Vagina (tissue), 2 donors: ENCODE measurements at regions not wholly inside any gene's neighbourhood (a gene's known extent, or its start where the extent isn't known, plus 50 kb on each side); places are given as distances from the start of the nearest gene placed in this dataset.
A peak's percentile ranks its signal among the peaks of the same experiment; 100 is the strongest.

Experiments used
- DNase-seq, 2 donors: peaks; one replicate each; pipeline ENCODE4 v3.0.0-alpha.2; 2017; ENCODE audit errors: extremely low spot score in 2 of 2
- H3K27ac ChIP-seq: fragments of 200-600 bp; sonication (generic); one replicate; pipeline ENCODE4 v1.5.1; 2019
- H3K27me3 ChIP-seq: fragments of 200-600 bp; sonication (generic); one replicate; pipeline ENCODE4 v1.5.1; 2019
- H3K36me3 ChIP-seq, 2 donors: fragments of 200-600 bp; sonication (generic); one replicate each; pipeline ENCODE4 v1.5.1; 2017 to 2019
- H3K4me1 ChIP-seq: fragments of 200-600 bp; sonication (generic); one replicate; pipeline ENCODE4 v1.5.1; 2019
- H3K4me3 ChIP-seq, 2 donors: fragments of 200-600 bp; sonication (generic); 1 replicate in 1 of 2; 2 replicates in 1 of 2; pipeline ENCODE4 v1.5.1; 2016 to 2019
- H3K9me3 ChIP-seq: fragments of 200-600 bp; sonication (generic); one replicate; pipeline ENCODE4 v1.5.1; 2019
- POLR2A ChIP-seq, 2 donors: fragments of 450-650 bp; IDR thresholded peaks; one replicate each; pipeline ENCODE4 v1.6.1; 2017; ENCODE audit warnings: antibody characterized with exemption in 2 of 2, mild to moderate bottlenecking in 2 of 2, moderate library complexity in 2 of 2
- POLR2AphosphoS5 ChIP-seq, 2 donors: sonication (generic); formaldehyde crosslinking; IDR thresholded peaks; one replicate each; pipeline ENCODE4 v1.9.0; 2017; ENCODE audit warnings: antibody characterized with exemption in 2 of 2, mild to moderate bottlenecking in 2 of 2, low read depth in 1 of 2; ENCODE audit not compliant: insufficient read depth in 1 of 2
- intact Hi-C: fragments of 100-400 bp; cut with DNase I; formaldehyde crosslinking; loops from one replicate; pipeline ENCODE4 v1.15.1; 2023
- TF ChIP-seq, protein P1 (sequence below), 3 experiments: fragments of 450-650 bp in 2 of 3; fragments of 200-600 bp in 1 of 3; sonication (generic) in 1 of 3; IDR thresholded peaks; one replicate each; pipeline ENCODE4 v1.5.1; 2017 to 2019; ENCODE audit warnings: antibody characterized with exemption in 3 of 3, mild to moderate bottlenecking in 2 of 3, moderate library complexity in 2 of 3

GRCh38 chr11:69986440-69986787 lies 91.7 kb upstream of the ANO1 start:
- no peaks in the 10 kb centered on the region for H3K9me3 ChIP-seq
- no peaks in the 10 kb centered on the region for H3K4me1 ChIP-seq
- intact Hi-C loops = no loop called here
- TF ChIP-seq POLR2A (IDR thresholded peaks at IDR 0.05) = no peak
- TF ChIP-seq, protein P1, sequence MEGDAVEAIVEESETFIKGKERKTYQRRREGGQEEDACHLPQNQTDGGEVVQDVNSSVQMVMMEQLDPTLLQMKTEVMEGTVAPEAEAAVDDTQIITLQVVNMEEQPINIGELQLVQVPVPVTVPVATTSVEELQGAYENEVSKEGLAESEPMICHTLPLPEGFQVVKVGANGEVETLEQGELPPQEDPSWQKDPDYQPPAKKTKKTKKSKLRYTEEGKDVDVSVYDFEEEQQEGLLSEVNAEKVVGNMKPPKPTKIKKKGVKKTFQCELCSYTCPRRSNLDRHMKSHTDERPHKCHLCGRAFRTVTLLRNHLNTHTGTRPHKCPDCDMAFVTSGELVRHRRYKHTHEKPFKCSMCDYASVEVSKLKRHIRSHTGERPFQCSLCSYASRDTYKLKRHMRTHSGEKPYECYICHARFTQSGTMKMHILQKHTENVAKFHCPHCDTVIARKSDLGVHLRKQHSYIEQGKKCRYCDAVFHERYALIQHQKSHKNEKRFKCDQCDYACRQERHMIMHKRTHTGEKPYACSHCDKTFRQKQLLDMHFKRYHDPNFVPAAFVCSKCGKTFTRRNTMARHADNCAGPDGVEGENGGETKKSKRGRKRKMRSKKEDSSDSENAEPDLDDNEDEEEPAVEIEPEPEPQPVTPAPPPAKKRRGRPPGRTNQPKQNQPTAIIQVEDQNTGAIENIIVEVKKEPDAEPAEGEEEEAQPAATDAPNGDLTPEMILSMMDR (IDR thresholded peaks at IDR 0.05) = no peak
- TF ChIP-seq POLR2AphosphoS5 (IDR thresholded peaks at IDR 0.05; ENCODE audit: insufficient read depth in 1 of 2, low read depth in 1 of 2) = no peak
- no peaks in the 10 kb centered on the region for H3K36me3 ChIP-seq
- no peaks in the 10 kb centered on the region for H3K27me3 ChIP-seq
- no peak overlapping the region for H3K27ac ChIP-seq
- peak overlapping the region; percentile 25 to 41 for H3K4me3 ChIP-seq
- no peak for DNase-seq

DNA sequence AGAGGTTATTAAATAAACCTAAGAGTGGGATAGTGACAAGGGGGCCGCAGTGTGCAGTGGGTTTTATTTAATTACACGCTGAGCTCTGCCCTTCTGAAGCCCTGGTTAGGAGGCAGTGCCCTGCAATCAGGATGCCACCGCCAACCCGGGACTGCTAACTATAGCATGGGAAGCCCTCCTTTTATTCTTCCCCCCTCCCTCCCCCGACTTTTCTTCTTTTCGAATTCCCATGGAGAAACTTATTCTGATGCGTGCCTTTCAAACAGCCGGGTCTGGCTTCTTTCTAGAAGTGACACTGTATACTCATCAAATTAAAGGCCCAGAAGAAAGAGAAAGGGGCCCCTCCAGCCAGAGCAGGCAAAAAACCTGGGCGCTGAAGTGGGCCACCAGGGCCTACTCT lies 91.3 kb upstream of the ANO1 start:
- Histone ChIP-seq H3K27ac (no peak overlapping the region), H3K4me3 (no peak overlapping the region)

DNA sequence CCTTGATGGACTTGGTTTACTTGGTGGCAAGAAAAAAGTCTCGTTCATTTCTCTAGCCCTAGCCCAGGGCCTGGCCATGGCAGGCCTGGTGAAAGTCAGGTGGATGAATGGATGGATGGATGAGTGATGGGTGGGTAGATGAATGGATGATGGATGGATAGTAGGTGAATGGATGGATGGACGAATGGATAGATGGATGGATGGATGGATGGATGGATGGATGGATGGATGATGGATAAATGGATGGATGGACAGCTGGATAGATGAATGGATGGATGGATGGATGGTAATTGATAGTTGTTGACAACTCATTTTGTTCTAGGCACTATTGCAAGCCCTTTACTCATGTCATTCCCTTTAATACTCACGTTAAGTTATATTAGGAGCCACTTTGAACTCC lies 86.1 kb upstream of the ANO1 start:
- intact Hi-C loops = no loop called here
- Histone ChIP-seq H3K36me3 (no peaks in the 10 kb centered on the region), H3K4me1 (no peaks in the 10 kb centered on the region), H3K4me3 (no peak overlapping the region), H3K27me3 (no peaks in the 10 kb centered on the region), H3K9me3 (no peaks in the 10 kb centered on the region), H3K27ac (no peak overlapping the region)
- TF ChIP-seq POLR2A (IDR thresholded peaks at IDR 0.05) = no peak
- TF ChIP-seq POLR2AphosphoS5 (IDR thresholded peaks at IDR 0.05; ENCODE audit: insufficient read depth in 1 of 2, low read depth in 1 of 2) = no peak
- TF ChIP-seq, protein P1 (IDR thresholded peaks at IDR 0.05) = no peak
- DNase-seq = no peak

More for the DNA sequence above, 91.3 kb upstream of the ANO1 start:
- DNase-seq = no peak
- no peaks in the 10 kb centered on the region for H3K4me1 ChIP-seq
- no peaks in the 10 kb centered on the region for H3K9me3 ChIP-seq
- no peaks in the 10 kb centered on the region for H3K36me3 ChIP-seq
- no peak for TF ChIP-seq POLR2A (IDR thresholded peaks at IDR 0.05)
- no peak for TF ChIP-seq POLR2AphosphoS5 (IDR thresholded peaks at IDR 0.05; ENCODE audit: insufficient read depth in 1 of 2, low read depth in 1 of 2)
- TF ChIP-seq, protein P1 (IDR thresholded peaks at IDR 0.05) = no peak
- H3K27me3 ChIP-seq = no peaks in the 10 kb centered on the region
- intact Hi-C loops = no loop called here

DNA sequence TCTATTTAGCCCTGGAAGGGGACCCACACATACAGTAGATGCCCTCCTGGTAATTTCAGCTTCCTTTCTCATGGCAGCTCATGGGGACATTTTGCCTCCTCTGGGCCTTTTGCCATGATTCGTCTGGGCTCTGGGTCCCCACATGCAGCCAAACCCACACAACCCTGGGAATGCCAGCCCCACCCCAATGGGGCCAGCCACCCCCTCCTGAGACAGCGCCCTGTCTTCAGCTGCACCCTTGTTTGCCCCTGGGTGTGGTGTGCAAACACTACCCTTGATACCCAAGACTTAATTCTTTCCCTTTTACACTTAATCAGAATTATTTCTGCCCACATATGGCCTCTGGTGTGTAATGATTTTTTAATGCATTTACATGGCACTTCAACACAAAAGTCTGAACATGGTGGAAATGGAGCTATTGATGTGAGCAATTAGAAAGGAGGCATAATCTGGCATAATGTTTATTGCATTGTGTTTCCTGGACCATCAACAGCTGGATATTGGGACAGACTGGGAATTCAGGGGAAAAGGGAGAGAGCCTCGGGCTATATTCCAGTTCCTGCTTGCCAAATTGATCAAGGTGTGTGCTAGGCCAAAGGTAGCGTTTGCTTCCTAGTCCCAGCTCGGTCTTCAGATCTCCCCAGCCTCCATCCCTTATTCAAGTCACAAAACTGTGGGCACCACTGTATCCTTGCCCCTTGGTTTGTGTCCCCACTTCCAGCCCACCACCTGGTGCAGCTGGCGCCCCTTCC lies 85.0 kb upstream of the ANO1 start:
- no peaks in the 10 kb centered on the region for H3K36me3 ChIP-seq
- H3K4me3 ChIP-seq = no peak overlapping the region
- no peaks in the 10 kb centered on the region for H3K4me1 ChIP-seq
- H3K9me3 ChIP-seq = no peaks in the 10 kb centered on the region
- intact Hi-C loops = no loop called here
- DNase-seq = no peak
- H3K27me3 ChIP-seq = no peaks in the 10 kb centered on the region
- H3K27ac ChIP-seq = no peak overlapping the region
- TF ChIP-seq POLR2A (IDR thresholded peaks at IDR 0.05) = no peak
- TF ChIP-seq, protein P1 (IDR thresholded peaks at IDR 0.05) = no peak
- no peak for TF ChIP-seq POLR2AphosphoS5 (IDR thresholded peaks at IDR 0.05; ENCODE audit: insufficient read depth in 1 of 2, low read depth in 1 of 2)

DNA sequence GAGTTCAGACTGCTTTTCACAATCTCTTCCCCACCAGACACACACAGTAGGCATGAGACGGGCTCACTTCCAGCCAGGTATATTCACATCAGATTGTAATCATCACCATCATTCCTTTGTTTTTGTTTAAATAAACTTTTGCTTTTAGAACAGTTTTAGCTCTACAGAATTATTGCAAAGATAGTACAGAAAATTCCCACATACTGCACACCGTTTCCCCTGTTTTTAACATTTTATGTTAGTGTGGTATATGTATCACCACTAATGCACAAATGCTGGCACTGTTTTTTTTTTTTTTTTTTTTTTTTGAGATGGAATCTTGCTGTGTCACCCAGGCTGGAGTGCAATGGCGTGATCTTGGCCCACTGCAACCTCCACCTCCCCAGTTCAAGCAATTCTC lies 83.3 kb upstream of the ANO1 start:
- H3K9me3 ChIP-seq = no peaks in the 10 kb centered on the region
- intact Hi-C loops = no loop called here
- H3K4me1 ChIP-seq = no peaks in the 10 kb centered on the region
- H3K27me3 ChIP-seq = no peaks in the 10 kb centered on the region
- no peak for DNase-seq
- TF ChIP-seq POLR2AphosphoS5 (IDR thresholded peaks at IDR 0.05; ENCODE audit: insufficient read depth in 1 of 2, low read depth in 1 of 2) = no peak
- TF ChIP-seq, protein P1 (IDR thresholded peaks at IDR 0.05) = no peak
- no peak for TF ChIP-seq POLR2A (IDR thresholded peaks at IDR 0.05)
- H3K27ac ChIP-seq = no peak overlapping the region
- H3K4me3 ChIP-seq = no peak overlapping the region
- H3K36me3 ChIP-seq = no peaks in the 10 kb centered on the region
